OCI-LY7 (cell line): ENCODE measurements at regions not wholly inside any gene's neighbourhood (a gene's known extent, or its start where the extent isn't known, plus 50 kb on each side); places are given as distances from the start of the nearest gene placed in this dataset.

Experiments
- EZH2phosphoT487 ChIP-seq: fragments of 200-600 bp; sonication (generic); IDR thresholded peaks from 2 replicates; pipeline ENCODE4 v1.6.1; 2018; ENCODE audit warnings: low read depth, borderline replicate concordance, mild to moderate bottlenecking, mixed run types, antibody characterized with exemption, low read length, moderate library complexity, mixed read lengths
- TF ChIP-seq, protein P1 (sequence below): fragments of 200-600 bp; sonication (generic); conservative IDR thresholded peaks from 2 replicates; pipeline ENCODE4 v1.5.1; 2014; ENCODE audit warnings: mild to moderate bottlenecking, antibody characterized with exemption, low read length, moderate library complexity, mixed read lengths

DNA sequence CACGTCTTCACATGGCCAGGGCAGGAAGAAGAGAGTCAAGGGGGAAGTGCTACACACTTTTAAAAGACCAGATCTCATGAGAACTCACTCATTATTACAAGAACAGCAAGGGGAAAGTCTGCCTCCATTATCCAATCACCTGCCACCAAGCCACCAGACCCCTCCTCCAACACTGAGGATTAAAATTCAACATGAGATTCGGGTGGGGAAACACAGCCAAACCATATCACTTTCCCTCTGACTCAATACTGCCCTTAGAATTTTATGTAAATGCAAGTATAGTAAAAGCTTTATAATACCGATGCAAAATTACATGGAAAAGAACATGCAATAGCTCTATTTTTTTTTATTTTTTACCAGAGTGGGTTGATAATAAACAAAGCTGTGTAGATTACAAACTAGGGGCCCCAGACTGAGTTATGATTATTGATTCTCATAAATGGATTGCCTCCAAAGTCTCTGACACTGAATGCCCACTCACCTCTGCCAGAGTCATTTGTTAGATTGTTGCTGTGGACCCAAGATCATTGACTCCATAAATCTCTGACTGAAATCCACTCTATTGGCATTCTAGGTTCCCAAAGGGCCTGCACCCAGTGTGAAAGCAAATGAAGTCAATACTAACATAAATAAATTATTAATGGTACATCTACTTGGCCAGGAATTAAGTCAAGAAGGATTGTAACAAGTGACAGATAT is 184.8 kb upstream of the FUT9 start:
- TF ChIP-seq, protein P1, sequence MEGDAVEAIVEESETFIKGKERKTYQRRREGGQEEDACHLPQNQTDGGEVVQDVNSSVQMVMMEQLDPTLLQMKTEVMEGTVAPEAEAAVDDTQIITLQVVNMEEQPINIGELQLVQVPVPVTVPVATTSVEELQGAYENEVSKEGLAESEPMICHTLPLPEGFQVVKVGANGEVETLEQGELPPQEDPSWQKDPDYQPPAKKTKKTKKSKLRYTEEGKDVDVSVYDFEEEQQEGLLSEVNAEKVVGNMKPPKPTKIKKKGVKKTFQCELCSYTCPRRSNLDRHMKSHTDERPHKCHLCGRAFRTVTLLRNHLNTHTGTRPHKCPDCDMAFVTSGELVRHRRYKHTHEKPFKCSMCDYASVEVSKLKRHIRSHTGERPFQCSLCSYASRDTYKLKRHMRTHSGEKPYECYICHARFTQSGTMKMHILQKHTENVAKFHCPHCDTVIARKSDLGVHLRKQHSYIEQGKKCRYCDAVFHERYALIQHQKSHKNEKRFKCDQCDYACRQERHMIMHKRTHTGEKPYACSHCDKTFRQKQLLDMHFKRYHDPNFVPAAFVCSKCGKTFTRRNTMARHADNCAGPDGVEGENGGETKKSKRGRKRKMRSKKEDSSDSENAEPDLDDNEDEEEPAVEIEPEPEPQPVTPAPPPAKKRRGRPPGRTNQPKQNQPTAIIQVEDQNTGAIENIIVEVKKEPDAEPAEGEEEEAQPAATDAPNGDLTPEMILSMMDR, result no peak
- no peak for TF ChIP-seq EZH2phosphoT487
